ENCODE measurements at regions not wholly inside any gene's neighbourhood (a gene's known extent, or its start where the extent isn't known, plus 50 kb on each side); places are given as distances from the start of the nearest gene placed in this dataset.

DNA sequence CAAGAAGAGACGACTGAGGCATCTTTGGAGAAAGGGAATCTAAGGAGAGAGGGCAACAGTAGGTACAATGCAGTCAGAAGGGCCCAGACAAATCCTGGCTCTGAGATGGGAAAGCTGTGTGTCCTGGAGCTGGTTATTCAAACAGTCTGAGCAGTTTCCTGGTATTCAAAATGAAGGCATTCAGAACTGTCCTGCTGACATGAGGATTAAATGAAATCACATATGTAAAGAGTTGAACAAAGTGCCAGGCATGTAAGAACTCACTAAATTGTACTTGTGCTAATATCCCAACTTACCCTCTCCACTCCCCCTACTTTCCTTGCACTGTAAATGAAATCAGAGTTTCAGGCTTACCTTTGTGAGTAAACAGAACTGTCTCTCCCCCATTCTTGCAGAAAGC, 60.9 kb upstream of the LDB2 start:
- no peak for TF ChIP-seq CTCF (IDR thresholded peaks at IDR 0.05 in 2 of 3, conservative IDR thresholded peaks at IDR 0.05 in 1 of 3; ENCODE audit: control insufficient read depth in 2 of 3, extremely low read depth in 1 of 3, insufficient read depth in 1 of 3, low read depth in 3 of 3, low read length in 3 of 3)
- TF ChIP-seq MEF2A (IDR thresholded peaks at IDR 0.05; ENCODE audit: insufficient read depth, low read depth, low read length): no peak
- TF ChIP-seq MYB (IDR thresholded peaks at IDR 0.05; ENCODE audit: borderline replicate concordance, low read depth, low read length): no peak
- no peak for TF ChIP-seq CREB1 (IDR thresholded peaks at IDR 0.05; ENCODE audit: low read depth)
